HG02759 (cell line): ENCODE measurements at regions not wholly inside any gene's neighbourhood (a gene's known extent, or its start where the extent isn't known, plus 50 kb on each side); places are given as distances from the start of the nearest gene placed in this dataset.

ENCODE experiments used
- ATAC-seq: cut with Tn5 transposase; IDR thresholded peaks from one replicate; pipeline ENCODE4 v1.9.1; 2021; ENCODE audit warnings: mild to moderate bottlenecking, moderate library complexity; ENCODE audit not compliant: unreplicated experiment

DNA sequence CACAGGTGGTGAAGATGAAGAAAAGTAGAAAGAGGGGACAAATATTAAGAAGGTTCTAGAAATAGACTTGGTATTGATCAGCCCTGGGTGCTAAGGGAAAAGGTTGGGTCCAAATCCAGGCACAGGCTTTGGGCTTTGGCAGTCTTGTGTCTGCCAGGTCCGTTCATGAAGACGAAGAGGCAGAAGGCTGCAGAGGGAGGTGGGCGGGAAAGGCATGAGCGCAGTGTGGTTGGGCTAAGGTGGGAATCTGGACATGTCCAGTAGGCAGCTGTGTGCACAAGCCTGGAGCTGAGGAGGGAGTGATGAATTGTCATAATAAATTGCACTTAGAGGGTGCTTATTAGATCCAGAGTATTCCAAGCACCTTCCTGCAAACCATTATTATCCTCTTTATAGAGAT lies 105.7 kb upstream of the TEX51 start:
- no peak for ATAC-seq

GRCh38 chr2:126793885-126794613 lies 104.6 kb upstream of the TEX51 start:
- no peak for ATAC-seq

DNA sequence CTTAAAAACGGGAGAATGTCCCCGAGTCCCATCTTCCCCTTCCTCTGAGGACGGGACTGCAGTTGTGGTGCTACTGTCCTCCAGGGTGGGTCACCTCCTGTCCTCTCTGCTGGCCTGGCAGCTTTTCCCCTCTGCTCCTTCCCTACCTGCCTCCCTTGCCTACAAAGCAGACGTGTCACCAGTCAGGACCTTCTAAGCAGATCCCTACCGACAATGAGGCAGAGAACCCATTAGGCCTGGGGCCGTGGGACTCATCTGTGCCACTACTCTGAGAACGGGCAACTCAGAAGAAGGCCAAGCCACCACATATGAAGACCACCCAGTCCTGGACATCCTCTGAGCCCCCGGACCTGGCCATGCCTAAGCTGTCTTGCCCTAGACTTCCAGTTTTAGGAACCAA lies 103.0 kb upstream of the TEX51 start:
- no peak for ATAC-seq

DNA sequence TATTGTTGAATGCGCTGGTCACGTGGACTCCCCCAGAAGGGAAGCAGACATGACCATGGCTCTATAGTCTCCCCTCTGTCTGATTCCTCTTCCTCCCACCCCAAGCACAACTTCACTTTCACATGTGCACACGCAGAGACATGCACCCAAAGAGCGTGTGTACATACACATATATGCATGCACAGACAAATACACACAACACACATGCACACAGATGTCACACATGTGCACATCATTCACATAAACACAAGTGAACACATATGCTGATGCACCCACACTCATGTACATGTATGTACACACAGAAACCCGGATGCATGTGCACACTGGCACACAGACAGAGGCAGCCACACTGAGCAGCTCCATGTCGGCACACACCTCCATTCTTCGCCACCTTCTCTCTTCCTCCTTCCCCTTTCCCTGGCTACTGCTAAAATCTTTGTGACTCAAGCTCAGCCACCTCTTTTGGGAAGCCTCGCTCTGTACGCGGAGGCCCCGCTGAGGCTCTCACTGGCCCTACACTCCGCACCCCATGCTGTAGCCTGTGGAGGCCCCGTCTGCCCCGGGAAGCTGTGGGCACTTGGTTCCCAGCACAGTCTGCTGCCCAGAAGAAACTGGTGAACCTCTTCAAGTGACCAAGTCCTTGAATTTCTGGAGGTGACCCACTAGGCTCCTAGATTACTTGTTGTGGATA lies 101.6 kb upstream of the TEX51 start:
- ATAC-seq, result no peak

- no peak for ATAC-seq
Observed at GRCh38 chr2:126797622-126798275, 100.9 kb upstream of the TEX51 start.

GRCh38 chr2:126798276-126799140 lies 100.2 kb upstream of the TEX51 start:
- no peak for ATAC-seq

DNA sequence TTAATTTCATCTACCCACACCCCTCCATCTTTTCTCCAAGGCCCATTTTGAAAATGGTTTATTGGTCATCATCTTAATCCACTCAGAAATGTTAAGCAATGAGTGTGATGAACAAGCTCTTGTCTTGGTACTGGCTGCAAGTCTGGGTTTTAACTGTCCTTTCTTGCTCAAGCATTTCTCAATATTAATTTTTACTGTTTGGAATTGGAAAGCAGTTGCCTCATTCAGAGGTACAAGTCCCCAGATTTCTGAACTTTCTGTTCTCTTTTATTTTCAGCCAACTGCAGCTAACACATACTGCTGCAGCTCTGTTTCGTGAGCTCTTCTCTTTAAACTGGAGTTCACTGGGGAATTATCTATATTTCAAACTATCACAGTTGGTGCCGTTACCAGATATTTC lies 99.4 kb upstream of the TEX51 start:
- ATAC-seq, result no peak

DNA sequence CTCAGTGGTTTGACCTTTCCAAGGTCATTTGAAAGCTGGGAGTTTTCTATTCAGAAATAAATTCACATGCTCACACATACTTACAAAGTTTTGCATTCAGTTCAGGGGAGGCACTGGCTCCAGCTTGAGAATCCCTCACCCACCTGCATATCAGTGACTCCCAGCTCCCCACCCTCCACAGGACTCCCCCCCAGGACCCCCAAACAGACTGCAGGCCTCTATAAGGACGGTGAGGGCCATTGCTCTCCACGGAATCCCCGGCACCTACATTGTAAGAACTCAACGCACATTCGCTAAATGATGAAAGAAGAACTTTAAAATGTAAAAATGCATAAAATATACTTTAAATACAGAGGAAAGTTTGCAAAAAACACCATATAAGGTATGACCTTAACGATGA lies 97.2 kb upstream of the TEX51 start:
- no peak for ATAC-seq

DNA sequence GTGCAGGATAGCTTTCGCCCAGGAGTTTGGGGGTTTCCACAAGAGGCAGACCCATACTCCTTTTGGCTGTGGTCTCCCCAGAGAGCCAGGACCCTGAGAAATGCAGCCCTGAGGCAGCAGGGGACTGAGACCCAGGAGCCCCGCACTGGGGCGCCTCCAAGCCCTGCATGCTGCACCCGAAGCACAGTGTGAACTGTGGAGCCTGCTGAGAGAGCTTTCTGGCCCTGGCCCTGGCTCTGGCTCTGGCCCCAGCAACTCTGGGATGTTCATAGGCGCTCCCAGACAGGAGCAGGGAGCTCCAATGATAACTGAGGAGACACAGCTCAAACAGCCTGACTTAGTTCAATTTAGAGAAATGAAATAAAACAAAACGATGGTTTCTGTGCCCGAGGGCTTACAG lies 96.4 kb upstream of the TEX51 start:
- ATAC-seq, result no peak

- ATAC-seq, result no peak
Observed at GRCh38 chr2:126802774-126803433, 95.8 kb upstream of the TEX51 start.

DNA sequence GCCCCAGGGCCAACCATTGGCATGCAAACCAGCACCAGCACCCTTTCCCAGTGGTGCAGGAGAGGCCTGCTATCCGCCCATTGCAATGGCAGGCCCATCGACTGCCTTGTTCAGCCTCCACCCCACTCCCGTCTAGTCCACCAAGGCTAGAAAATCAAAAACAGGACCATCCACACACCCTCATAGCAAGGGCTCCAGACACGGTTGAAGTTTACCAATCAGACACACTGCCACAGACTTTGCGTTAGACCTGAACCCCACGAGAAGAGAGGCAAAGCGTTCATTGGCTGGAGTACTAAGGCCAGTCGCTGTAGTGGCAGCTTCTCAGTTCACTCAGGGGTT lies 95.3 kb upstream of the TEX51 start:
- ATAC-seq, result no peak

GRCh38 chr2:126804347-126804746 lies 94.3 kb upstream of the TEX51 start:
- ATAC-seq, result no peak

DNA sequence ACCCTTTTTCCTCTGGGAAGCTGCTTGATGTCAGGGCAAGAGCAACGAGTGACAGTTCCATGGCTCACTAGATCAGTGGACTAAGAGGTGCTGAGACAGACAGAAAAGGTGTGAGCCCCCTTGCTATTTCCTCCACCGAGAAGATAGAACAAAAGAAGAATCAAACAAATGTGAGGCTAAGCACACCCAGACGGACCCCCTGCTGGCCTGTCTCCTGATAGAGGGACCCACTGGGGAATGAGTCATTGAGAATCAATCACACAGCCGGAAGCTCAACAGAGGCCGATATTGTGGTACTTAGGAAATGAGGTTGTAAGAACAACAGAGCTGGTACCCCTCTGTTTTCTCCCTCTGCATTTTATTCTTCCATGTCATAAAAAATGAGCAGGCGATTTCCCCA lies 89.8 kb upstream of the TEX51 start:
- ATAC-seq, result no peak

- no peak for ATAC-seq
Observed at GRCh38 chr2:126809340-126809739, 89.3 kb upstream of the TEX51 start.

DNA sequence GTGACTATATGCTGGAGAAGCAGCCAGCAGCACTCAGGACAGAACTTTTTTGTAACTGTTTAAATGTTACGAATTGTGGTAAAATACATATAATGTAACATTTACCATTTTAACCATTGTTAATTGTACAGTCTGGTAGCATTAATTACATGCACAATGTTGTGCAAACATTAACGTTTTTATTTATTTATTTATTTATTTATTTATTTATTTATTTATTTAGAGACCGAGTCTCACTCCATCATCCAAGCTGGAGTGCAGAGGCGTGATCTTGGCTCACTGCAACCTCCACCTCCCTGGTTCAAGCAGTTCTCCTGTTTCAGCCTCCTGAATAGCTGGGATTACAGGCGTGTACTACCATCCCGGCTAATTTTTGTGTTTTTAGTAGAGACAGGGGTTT lies 88.7 kb upstream of the TEX51 start:
- no peak for ATAC-seq

- ATAC-seq, result no peak
Observed at GRCh38 chr2:126811101-126811500, 87.6 kb upstream of the TEX51 start.

DNA sequence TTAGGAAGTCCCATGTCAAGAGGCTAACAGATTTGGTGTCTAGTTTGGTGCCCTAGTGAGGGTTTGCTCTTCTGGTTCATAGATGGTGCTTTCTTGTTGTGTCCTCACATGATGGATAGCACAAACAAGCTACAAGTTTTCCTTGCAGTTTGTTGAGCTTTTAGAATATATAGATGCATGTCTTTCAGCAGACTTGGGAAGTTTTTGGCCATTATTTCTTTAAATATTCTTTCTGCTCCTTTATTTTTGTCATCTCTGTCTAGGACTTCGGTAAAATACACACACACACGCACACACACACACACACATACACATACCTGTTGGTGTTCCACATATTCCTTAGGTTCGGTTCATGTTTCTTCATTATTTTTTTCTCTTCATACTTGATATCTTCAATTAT lies 81.5 kb upstream of the TEX51 start:
- no peak for ATAC-seq

- ATAC-seq, result no peak
Observed at GRCh38 chr2:126822115-126822514, 76.6 kb upstream of the TEX51 start.

- no peak for ATAC-seq
Observed at GRCh38 chr2:126822921-126823320, 75.8 kb upstream of the TEX51 start.

DNA sequence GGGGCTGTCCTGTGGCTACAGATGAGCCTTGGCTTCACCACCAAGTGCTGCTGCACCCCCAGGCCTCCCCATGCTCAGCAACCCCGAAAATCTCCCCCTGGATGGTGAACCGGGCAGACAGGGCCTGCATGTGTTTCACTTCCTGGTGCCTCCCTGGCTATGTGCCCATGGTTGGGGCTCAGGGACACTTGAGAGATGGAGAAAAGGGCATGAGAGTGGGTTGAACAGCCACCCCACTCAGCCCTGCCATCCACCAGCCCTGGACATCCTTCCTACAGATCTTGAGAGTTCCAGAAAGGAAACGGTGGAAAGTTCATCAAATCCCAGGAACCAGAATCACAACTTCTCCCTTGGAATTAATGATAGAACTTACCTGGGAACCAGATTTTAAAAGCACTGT lies 74.7 kb upstream of the TEX51 start:
- no peak for ATAC-seq

DNA sequence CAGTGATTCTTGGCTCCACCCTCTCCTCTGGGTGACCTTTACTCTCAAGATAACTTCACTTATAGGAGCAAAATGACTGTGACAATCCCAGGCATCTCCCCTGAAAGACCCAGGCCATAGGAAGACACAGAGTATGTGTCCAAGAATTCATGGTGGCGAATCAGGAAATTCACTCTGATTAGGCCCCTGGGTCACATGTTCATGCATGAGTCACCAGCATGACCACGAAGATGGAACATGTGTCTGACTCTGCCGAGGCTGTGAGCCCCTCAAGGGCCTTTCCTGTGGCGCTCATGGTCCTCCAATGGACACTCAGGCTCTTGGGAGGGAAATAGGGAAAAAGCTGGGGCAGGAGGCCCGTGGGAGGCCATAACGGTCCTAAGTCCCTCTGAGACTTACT lies 74.0 kb upstream of the TEX51 start:
- ATAC-seq, result no peak
